ENCODE measurements at regions not wholly inside any gene's neighbourhood (a gene's known extent, or its start where the extent isn't known, plus 50 kb on each side); places are given as distances from the start of the nearest gene placed in this dataset.
A peak's percentile ranks its signal among the peaks of the same experiment; 100 is the strongest.

DNA sequence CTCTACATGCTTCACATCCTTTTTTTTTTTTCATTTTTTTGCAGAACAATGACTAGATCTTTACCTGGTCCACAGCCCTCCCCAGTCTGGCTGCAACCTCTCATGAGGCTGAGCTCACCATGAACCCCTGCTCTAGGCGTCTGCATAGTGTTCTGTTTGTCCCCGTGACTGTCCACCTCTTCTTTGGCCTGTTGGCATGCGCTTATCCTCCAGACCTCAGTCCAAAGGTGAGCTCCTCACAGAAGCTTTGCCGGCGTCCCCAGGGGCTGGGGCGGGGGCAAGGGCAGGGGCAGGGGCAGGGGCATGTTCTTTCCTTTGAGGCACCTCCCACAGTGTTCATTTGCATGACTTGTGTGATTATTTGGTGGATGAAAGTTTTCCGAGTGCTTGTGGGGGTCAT is 218.4 kb upstream of the ZNF32 start:
- H3K9me3 Mint-ChIP-seq (ENCODE audit: unreplicated experiment): no peaks in the 10 kb centered on the region
- no peak overlapping the region for H3K4me3 Mint-ChIP-seq (ENCODE audit: unreplicated experiment)
- H3K36me3 Mint-ChIP-seq (ENCODE audit: unreplicated experiment): no peaks in the 10 kb centered on the region
- DNase-seq (ENCODE audit: extremely low spot score, unreplicated experiment): peak; percentile 69
- H3K27me3 Mint-ChIP-seq (ENCODE audit: unreplicated experiment): no peaks in the 10 kb centered on the region
- TF ChIP-seq, protein P1, sequence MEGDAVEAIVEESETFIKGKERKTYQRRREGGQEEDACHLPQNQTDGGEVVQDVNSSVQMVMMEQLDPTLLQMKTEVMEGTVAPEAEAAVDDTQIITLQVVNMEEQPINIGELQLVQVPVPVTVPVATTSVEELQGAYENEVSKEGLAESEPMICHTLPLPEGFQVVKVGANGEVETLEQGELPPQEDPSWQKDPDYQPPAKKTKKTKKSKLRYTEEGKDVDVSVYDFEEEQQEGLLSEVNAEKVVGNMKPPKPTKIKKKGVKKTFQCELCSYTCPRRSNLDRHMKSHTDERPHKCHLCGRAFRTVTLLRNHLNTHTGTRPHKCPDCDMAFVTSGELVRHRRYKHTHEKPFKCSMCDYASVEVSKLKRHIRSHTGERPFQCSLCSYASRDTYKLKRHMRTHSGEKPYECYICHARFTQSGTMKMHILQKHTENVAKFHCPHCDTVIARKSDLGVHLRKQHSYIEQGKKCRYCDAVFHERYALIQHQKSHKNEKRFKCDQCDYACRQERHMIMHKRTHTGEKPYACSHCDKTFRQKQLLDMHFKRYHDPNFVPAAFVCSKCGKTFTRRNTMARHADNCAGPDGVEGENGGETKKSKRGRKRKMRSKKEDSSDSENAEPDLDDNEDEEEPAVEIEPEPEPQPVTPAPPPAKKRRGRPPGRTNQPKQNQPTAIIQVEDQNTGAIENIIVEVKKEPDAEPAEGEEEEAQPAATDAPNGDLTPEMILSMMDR (IDR thresholded peaks at IDR 0.05): no peak
- no peak overlapping the region for H3K27ac Mint-ChIP-seq (ENCODE audit: unreplicated experiment)
- peaks cover 35% of the 10 kb centered on the region for H3K4me1 Mint-ChIP-seq (ENCODE audit: unreplicated experiment)

DNA sequence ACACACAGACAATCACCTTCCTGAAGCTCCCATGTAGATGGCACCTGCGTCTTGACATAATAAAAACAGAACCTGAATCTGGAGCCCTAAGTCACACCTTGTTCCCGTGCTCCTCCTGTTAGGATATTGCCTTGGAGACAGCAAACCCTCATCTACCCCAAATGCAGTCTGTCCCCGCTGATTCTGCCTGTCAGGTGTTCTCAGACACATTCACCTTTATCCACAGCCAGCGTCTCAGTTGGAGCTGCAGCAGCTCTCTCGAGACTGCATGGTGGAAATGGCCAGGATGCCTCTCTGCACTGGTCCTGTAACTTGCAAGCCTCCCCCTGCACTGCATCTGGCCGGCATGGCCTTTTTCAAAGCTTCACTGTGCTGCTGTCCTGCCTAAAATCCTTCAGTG is 218.0 kb upstream of the ZNF32 start:
- no peak for DNase-seq (ENCODE audit: extremely low spot score, unreplicated experiment)
- TF ChIP-seq, protein P1 (IDR thresholded peaks at IDR 0.05): no peak
- Mint-ChIP-seq H3K4me1 (ENCODE audit: unreplicated experiment) (peaks cover 38% of the 10 kb centered on the region), H3K4me3 (ENCODE audit: unreplicated experiment) (no peak overlapping the region), H3K36me3 (ENCODE audit: unreplicated experiment) (no peaks in the 10 kb centered on the region), H3K9me3 (ENCODE audit: unreplicated experiment) (no peaks in the 10 kb centered on the region), H3K27ac (ENCODE audit: unreplicated experiment) (no peak overlapping the region), H3K27me3 (ENCODE audit: unreplicated experiment) (no peaks in the 10 kb centered on the region)

DNA sequence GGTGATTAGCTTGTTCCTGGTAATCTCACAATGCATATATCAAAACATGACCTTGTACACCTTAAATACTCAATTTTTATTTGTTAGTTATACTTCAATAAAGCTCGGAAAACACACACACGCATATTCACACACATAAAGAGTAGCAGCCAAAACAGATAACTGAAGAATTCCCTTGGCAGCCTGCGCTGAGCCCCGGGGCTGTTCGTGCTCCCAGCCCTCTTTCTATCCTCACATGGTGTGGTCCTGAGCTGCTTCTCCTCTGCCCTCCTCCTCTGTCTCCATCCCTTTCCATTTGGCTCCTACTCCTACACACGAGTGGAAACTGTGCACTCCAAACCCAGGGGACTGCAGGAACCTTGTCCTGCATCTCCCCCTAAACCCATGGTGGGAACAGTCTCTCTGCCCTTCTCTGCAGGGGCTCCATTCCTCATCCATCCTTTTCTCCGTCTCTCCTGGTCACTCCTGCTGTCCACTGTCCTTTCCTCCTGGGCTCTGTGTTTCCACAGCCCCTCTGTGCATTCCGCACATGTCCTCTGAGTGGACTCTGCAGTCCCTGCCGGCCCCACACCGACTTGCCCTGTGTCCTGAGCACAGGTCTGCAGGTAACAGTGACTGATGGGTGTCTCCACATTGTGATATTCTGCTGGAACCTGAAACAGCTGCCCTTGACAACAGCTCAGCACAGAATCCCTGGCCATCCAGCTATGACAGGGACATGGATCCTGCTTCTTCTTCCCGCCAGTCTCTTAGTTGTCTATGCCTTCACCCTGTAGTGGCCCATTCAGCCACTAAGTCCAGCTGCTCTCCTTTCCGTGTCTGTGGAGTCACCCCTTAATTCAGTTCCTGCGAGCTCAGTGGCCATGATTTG is 216.8 kb upstream of the ZNF32 start:
- H3K27me3 Mint-ChIP-seq (ENCODE audit: unreplicated experiment): no peaks in the 10 kb centered on the region
- no peaks in the 10 kb centered on the region for H3K36me3 Mint-ChIP-seq (ENCODE audit: unreplicated experiment)
- H3K4me1 Mint-ChIP-seq (ENCODE audit: unreplicated experiment): peaks cover 38% of the 10 kb centered on the region

DNA sequence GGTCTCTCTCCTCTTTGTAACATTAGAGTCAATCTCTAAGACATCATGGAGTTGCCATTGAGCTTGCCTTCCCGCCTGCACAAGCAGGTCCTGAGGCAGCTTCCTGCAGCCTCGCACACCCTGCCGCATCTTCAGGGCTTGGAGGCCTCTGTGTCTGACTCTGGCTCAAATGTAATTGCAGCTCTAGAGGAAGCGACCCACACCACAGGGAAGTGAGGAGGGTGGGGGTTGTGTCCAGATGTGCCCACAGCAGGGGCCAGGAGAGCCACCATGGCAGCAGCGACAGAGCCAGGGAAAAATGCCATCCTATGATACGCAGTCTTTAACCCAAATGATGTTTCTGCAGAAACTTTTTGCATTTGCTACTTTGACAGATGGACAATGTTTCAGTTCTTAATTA is 216.0 kb upstream of the ZNF32 start:
- H3K36me3 Mint-ChIP-seq (ENCODE audit: unreplicated experiment): no peaks in the 10 kb centered on the region
- H3K4me1 Mint-ChIP-seq (ENCODE audit: unreplicated experiment): peaks cover 38% of the 10 kb centered on the region
- DNase-seq (ENCODE audit: extremely low spot score, unreplicated experiment): no peak
- no peaks in the 10 kb centered on the region for H3K27me3 Mint-ChIP-seq (ENCODE audit: unreplicated experiment)
- TF ChIP-seq, protein P1 (IDR thresholded peaks at IDR 0.05): no peak
- H3K27ac Mint-ChIP-seq (ENCODE audit: unreplicated experiment): no peak overlapping the region
- H3K9me3 Mint-ChIP-seq (ENCODE audit: unreplicated experiment): no peaks in the 10 kb centered on the region
- H3K4me3 Mint-ChIP-seq (ENCODE audit: unreplicated experiment): no peak overlapping the region

More for the DNA sequence above, 216.8 kb upstream of the ZNF32 start:
- Mint-ChIP-seq H3K4me3 (ENCODE audit: unreplicated experiment) (no peak overlapping the region), H3K9me3 (ENCODE audit: unreplicated experiment) (no peaks in the 10 kb centered on the region), H3K27ac (ENCODE audit: unreplicated experiment) (no peak overlapping the region)
- TF ChIP-seq, protein P1 (IDR thresholded peaks at IDR 0.05): no peak
- peak; percentile 57 for DNase-seq (ENCODE audit: extremely low spot score, unreplicated experiment)

DNA sequence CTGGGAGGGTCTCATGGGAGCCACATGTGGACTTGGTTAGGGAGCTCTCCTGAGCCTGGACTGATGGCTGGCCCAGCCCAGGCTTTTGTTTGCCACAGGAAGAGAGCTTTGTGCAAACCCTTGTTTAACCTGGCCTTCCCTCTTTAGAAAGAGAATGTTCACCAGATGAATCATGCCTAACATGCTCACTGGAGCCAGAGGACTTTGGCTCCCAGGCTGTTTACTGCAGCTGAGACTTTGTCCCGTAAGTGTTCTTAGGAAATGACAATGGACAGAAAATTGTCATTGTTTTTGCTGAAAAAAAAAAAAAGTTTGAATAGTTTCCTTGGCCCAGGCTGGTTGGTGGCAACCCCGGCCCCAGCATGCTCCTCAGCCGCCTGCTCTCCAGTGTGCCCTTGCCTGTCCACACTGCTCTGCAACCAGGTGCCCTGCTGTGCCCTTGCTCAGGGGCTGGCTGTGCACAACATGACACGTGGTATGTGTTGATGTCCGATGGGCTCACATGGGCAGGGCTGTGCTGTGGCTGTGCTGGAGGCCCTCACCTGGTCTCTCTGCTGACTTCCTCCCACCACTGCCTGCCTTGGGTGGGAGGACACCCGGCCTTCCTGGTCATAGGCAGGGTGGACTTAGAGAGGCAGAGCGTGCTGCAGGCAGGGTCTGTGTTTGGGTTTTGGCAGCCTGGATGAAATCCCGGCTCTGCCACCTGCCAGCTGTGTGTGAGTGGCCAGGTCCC is 215.3 kb upstream of the ZNF32 start:
- H3K27ac Mint-ChIP-seq (ENCODE audit: unreplicated experiment): no peak overlapping the region
- peaks cover 2% of the 10 kb centered on the region for H3K27me3 Mint-ChIP-seq (ENCODE audit: unreplicated experiment)
- no peak overlapping the region for H3K4me3 Mint-ChIP-seq (ENCODE audit: unreplicated experiment)
- DNase-seq (ENCODE audit: extremely low spot score, unreplicated experiment): peak; percentile 78
- no peaks in the 10 kb centered on the region for H3K36me3 Mint-ChIP-seq (ENCODE audit: unreplicated experiment)
- peaks cover 40% of the 10 kb centered on the region for H3K4me1 Mint-ChIP-seq (ENCODE audit: unreplicated experiment)
- H3K9me3 Mint-ChIP-seq (ENCODE audit: unreplicated experiment): no peaks in the 10 kb centered on the region
- TF ChIP-seq, protein P1 (IDR thresholded peaks at IDR 0.05): no peak

All from osteocyte (in vitro differentiated cells).